ENCODE measurements at regions not wholly inside any gene's neighbourhood (a gene's known extent, or its start where the extent isn't known, plus 50 kb on each side); places are given as distances from the start of the nearest gene placed in this dataset.

GRCh38 chr16:26295625-26296304 is 604.0 kb downstream of the HS3ST4 start:
- DNase-seq: no peak

- no peak for DNase-seq
These were observed 609.8 kb downstream of the HS3ST4 start for GRCh38 chr16:26301516-26301915.

GRCh38 chr16:26316683-26317464 is 625.1 kb downstream of the HS3ST4 start:
- no peak for DNase-seq

GRCh38 chr16:26317885-26318284 is 626.1 kb downstream of the HS3ST4 start:
- DNase-seq: no peak

GRCh38 chr16:26330654-26331053 is 638.9 kb downstream of the HS3ST4 start:
- DNase-seq: no peak

- DNase-seq: no peak
These were observed 642.7 kb downstream of the HS3ST4 start for GRCh38 chr16:26334218-26335111.

GRCh38 chr16:26335236-26335853 is 643.6 kb downstream of the HS3ST4 start:
- no peak for DNase-seq

- no peak for DNase-seq
These were observed 650.9 kb downstream of the HS3ST4 start for GRCh38 chr16:26342621-26343020.

GRCh38 chr16:26344240-26344776 is 652.5 kb downstream of the HS3ST4 start:
- DNase-seq: no peak

- DNase-seq: no peak
These were observed 653.2 kb downstream of the HS3ST4 start for GRCh38 chr16:26344976-26345375.

GRCh38 chr16:26345966-26346365 is 654.2 kb downstream of the HS3ST4 start:
- DNase-seq: no peak

- DNase-seq: no peak
These were observed 656.3 kb downstream of the HS3ST4 start for GRCh38 chr16:26348095-26348494.

- DNase-seq: no peak
These were observed 669.1 kb downstream of the HS3ST4 start for GRCh38 chr16:26360867-26361266.

GRCh38 chr16:26363581-26363980 is 671.8 kb downstream of the HS3ST4 start:
- DNase-seq: no peak

- no peak for DNase-seq
These were observed 673.6 kb downstream of the HS3ST4 start for GRCh38 chr16:26365161-26365940.

- DNase-seq: no peak
These were observed 679.6 kb downstream of the HS3ST4 start for GRCh38 chr16:26371349-26371869.

- DNase-seq: no peak
These were observed 682.6 kb downstream of the HS3ST4 start for GRCh38 chr16:26374279-26374925.

- no peak for DNase-seq
These were observed 684.1 kb upstream of the C16orf82 start for GRCh38 chr16:26382586-26382985.

GRCh38 chr16:26386096-26386495 is 680.6 kb upstream of the C16orf82 start:
- no peak for DNase-seq

- no peak for DNase-seq
These were observed 674.9 kb upstream of the C16orf82 start for GRCh38 chr16:26391833-26392232.

- no peak for DNase-seq
These were observed 672.3 kb upstream of the C16orf82 start for GRCh38 chr16:26394409-26394808.

Data from fibroblast of skin of right biceps (primary cell).